ENCODE measurements at regions not wholly inside any gene's neighbourhood (a gene's known extent, or its start where the extent isn't known, plus 50 kb on each side); places are given as distances from the start of the nearest gene placed in this dataset.

DNA sequence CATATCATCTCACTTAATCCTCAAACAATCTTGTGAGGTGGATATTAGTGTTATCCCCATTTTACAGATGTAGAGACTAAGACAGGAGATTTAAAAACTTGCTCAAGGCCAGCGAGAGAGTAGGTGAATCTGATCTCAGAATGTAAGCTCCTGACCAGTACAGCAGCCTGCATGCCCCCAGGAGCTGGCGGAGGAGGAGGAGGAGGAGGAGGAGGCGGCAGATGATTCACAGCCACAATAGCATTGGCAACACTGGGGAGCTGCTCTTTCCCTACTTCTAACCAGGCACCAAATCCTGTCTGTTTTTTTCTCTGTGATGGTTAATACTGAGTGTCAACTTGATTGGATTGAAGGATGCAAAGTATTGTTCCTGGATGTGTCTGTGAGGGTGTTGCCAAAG, 243.2 kb downstream of the ATG4C start:
- TF ChIP-seq, protein P1, sequence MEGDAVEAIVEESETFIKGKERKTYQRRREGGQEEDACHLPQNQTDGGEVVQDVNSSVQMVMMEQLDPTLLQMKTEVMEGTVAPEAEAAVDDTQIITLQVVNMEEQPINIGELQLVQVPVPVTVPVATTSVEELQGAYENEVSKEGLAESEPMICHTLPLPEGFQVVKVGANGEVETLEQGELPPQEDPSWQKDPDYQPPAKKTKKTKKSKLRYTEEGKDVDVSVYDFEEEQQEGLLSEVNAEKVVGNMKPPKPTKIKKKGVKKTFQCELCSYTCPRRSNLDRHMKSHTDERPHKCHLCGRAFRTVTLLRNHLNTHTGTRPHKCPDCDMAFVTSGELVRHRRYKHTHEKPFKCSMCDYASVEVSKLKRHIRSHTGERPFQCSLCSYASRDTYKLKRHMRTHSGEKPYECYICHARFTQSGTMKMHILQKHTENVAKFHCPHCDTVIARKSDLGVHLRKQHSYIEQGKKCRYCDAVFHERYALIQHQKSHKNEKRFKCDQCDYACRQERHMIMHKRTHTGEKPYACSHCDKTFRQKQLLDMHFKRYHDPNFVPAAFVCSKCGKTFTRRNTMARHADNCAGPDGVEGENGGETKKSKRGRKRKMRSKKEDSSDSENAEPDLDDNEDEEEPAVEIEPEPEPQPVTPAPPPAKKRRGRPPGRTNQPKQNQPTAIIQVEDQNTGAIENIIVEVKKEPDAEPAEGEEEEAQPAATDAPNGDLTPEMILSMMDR (IDR thresholded peaks at IDR 0.05; ENCODE audit: insufficient read depth, low read length): no peak
- DNase-seq (ENCODE audit: low read depth): no peak
- no peak overlapping the region for H3K4me3 ChIP-seq (ENCODE audit: low read depth, low read length)

DNA sequence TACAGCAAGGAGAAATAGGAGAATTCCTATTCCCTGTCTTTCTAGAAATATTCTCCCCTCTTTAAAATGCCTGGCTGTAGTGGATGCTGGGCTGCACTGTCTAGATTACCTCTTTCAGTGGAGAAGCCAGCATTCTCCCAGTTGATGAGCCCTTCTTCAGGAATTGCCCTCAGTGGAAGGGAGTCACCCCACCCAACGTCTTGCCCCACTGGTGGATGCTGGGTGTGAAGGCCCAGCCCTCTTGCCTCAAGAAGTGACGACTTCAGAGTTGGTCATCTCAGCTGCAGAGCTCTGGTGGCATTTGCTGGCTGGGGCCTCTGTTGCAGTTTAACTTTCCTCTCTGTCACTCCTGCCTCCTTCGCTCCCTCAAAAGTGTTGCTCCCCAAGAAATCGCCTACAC, 248.2 kb downstream of the ATG4C start:
- TF ChIP-seq, protein P1 (IDR thresholded peaks at IDR 0.05; ENCODE audit: insufficient read depth, low read length): no peak
- no peak for DNase-seq (ENCODE audit: low read depth)
- no peak overlapping the region for H3K4me3 ChIP-seq (ENCODE audit: low read depth, low read length)

DNA sequence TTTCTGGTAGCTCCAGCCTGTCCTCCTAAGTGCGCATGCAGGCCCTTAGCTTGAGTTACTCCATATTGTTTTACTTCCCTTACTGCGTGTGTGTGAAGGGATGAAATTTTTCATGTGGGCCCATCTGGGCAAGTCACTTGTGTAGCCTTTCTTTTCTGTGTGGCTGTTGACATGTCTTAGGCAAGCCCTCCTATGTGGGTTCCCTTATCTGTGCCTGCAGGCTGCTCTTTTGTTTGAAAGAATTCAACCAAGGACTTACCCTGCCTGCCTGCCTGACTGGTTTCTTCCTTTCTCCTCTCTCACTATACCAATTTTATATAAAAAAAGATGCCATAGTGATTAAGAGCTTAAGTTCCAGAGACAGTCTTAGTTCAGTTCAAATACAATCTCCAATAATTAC, 249.3 kb downstream of the ATG4C start:
- TF ChIP-seq, protein P1 (IDR thresholded peaks at IDR 0.05; ENCODE audit: insufficient read depth, low read length): no peak
- H3K4me3 ChIP-seq (ENCODE audit: low read depth, low read length): no peak overlapping the region
- no peak for DNase-seq (ENCODE audit: low read depth)

DNA sequence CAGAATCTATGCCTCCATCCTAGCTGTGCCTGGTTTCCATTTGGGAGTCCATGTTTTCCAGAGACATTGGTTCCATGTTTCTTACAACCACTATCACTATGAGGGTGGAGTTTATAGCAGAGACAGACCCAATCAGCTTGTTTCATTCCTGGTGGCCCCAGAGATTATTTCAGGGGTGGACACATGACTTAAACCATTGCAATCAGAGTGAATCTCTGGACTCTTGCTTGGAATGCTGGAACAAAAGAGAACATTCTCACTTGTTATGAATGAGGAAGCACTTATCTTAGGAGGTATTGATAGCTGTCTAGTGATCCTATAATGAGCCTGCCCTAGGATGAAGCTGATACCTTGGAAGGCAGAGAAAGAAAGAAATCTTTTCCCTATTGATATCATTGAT, 250.3 kb downstream of the ATG4C start:
- TF ChIP-seq, protein P1 (IDR thresholded peaks at IDR 0.05; ENCODE audit: insufficient read depth, low read length): no peak
- no peak overlapping the region for H3K4me3 ChIP-seq (ENCODE audit: low read depth, low read length)
- no peak for DNase-seq (ENCODE audit: low read depth)

DNA sequence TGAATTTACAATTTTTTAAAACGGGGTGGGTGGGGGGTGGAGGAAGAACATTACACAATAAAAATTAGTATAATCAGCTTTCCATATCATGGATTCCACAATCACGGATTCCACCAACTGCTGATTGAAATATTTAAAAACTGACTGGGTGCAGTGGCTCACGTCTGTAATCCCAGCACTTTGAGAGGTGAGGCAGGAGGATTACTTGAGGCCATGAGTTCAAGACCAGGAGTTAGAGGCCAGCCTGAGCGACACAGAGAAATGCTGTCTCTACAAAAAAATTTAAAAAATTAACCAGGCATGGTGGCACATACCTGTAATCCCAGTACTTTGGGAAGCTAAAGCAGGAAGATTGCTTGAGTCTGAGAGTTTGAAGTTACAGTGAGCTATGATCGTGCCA, 254.7 kb downstream of the ATG4C start:
- no peak for DNase-seq (ENCODE audit: low read depth)
- TF ChIP-seq, protein P1 (IDR thresholded peaks at IDR 0.05; ENCODE audit: insufficient read depth, low read length): no peak
- H3K4me3 ChIP-seq (ENCODE audit: low read depth, low read length): no peak overlapping the region

DNA sequence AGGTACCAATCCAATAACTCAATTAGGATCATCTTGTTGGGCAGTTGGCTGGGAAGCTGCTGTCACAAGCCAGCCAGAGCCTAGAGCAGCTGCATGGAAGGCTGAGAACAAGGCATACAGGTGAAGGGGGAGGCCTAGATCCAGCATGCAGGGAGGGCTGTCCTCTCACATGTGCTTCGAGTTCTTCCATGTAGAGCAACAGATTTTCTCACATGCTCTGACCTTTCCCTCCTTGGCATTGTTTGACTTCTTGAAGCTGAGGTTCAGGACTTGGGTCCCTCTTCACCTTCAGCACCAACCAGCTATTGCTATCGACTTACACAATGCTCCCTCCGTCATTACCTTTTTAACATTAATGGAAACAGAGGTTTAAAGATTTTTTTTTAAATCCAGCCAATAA, 257.7 kb downstream of the ATG4C start:
- DNase-seq (ENCODE audit: low read depth): no peak
- TF ChIP-seq, protein P1 (IDR thresholded peaks at IDR 0.05; ENCODE audit: insufficient read depth, low read length): no peak
- H3K4me3 ChIP-seq (ENCODE audit: low read depth, low read length): no peak overlapping the region

DNA sequence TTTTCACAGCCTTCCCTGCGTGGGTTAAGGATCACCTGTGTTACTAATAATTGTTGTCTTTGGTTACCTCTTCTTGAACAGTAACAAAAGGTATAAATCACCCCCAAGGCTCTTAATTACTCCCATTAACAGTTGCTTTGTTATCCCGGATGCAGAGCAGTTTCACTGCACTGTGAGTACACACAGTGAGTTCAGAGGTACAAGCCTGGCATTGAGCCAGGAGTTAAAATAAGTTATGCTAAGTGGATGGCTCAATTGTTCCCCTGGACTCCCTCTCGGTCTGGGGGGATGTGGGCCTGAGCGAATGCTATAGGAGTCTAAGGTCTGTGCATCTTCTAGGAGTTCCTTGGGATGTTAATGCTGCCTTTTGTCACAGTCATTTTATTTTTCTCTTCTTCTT, 258.3 kb downstream of the ATG4C start:
- H3K4me3 ChIP-seq (ENCODE audit: low read depth, low read length): no peak overlapping the region
- TF ChIP-seq, protein P1 (IDR thresholded peaks at IDR 0.05; ENCODE audit: insufficient read depth, low read length): no peak
- no peak for DNase-seq (ENCODE audit: low read depth)

All from fibroblast of the aortic adventitia (primary cell).